ENCODE measurements at regions not wholly inside any gene's neighbourhood (a gene's known extent, or its start where the extent isn't known, plus 50 kb on each side); places are given as distances from the start of the nearest gene placed in this dataset.
A peak's percentile ranks its signal among the peaks of the same experiment; 100 is the strongest.

DNA sequence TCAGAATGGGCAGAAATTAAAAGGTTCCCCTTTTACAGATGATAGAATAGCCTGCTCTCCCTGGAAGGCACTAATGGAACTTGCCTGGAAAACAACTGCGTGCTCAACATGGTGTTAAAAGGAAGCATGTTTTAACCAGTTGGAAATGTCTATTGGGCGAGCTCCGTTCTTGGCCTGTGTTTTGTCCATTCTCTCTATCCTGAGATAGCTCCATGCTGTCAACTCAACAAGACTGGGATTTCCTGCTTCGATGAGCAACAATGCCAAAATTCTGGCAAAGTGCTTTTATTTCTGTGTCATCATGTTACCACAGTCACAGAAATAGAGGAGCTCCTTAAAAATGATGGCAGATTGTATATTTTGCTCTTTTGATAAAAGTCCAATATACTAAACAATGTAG lies 198.3 kb downstream of the PLK2 start:
- DNase-seq = no peak
- no peak overlapping the region for H3K27ac Mint-ChIP-seq (ENCODE audit: unreplicated experiment)
- intact Hi-C loops (cut with micrococcal nuclease; ENCODE audit: unreplicated experiment) = no loop called here
- CTCF ChIA-PET = no interaction called here
- no peaks in the 10 kb centered on the region for H3K9me3 Mint-ChIP-seq (ENCODE audit: low read depth, unreplicated experiment)
- BruUV-seq (replicated peaks) = no TSS peak
- H3K27me3 Mint-ChIP-seq (ENCODE audit: unreplicated experiment) = no peaks in the 10 kb centered on the region
- no peaks in the 10 kb centered on the region for H3K36me3 Mint-ChIP-seq (ENCODE audit: insufficient read depth, unreplicated experiment)
- no peak overlapping the region for H3K4me3 Mint-ChIP-seq (ENCODE audit: low read depth, unreplicated experiment)
- TF ChIP-seq CTCF (IDR thresholded peaks at IDR 0.05; ENCODE audit: unreplicated experiment) = no peak
- peaks cover 15% of the 10 kb centered on the region for H3K4me1 Mint-ChIP-seq (ENCODE audit: low read depth, unreplicated experiment)

GRCh38 chr5:58260243-58260642 lies 199.6 kb downstream of the PLK2 start:
- peak overlapping the region; percentile 43 for H3K4me3 Mint-ChIP-seq (ENCODE audit: low read depth, unreplicated experiment)
- CTCF ChIA-PET = interaction anchor here (0.7 kb wide), 1 partner anchor 325 kb away, joined by 4 read pairs; no protein-coding TSS in a partner anchor
- H3K4me1 Mint-ChIP-seq (ENCODE audit: low read depth, unreplicated experiment) = peaks cover 15% of the 10 kb centered on the region

DNA sequence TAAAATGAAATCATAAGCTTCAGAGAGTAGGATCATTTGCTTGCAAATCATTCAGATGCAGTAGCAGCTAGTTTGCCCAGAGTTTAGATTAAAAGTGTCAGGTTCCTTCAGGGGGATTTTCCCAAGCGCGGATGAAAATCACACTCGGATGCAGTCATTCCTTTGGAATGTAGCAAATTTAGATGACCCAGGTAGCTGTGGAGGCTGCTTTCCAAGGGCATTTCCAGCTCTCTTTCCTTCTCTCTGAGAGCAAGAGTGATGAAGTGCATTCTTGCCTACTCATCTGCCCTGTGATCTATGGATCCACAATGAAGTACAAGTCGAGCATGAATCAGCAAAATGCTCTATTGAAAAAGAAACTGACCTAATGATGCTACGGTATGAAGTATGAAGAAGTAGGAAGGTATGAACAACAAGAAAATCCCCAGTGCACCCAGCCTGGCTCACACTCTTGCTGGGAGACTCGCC lies 200.2 kb downstream of the PLK2 start:
- Mint-ChIP-seq H3K27ac (ENCODE audit: unreplicated experiment) (peak overlapping the region; percentile 81), H3K9me3 (ENCODE audit: low read depth, unreplicated experiment) (no peaks in the 10 kb centered on the region), H3K4me3 (ENCODE audit: low read depth, unreplicated experiment) (peak overlapping the region; percentile 43), H3K36me3 (ENCODE audit: insufficient read depth, unreplicated experiment) (no peaks in the 10 kb centered on the region), H3K4me1 (ENCODE audit: low read depth, unreplicated experiment) (peaks cover 15% of the 10 kb centered on the region), H3K27me3 (ENCODE audit: unreplicated experiment) (no peaks in the 10 kb centered on the region)
- TF ChIP-seq CTCF (IDR thresholded peaks at IDR 0.05; ENCODE audit: unreplicated experiment) = no peak
- BruUV-seq (replicated peaks) = no TSS peak
- CTCF ChIA-PET = no interaction called here
- intact Hi-C loops (cut with micrococcal nuclease; ENCODE audit: unreplicated experiment) = loop anchor here (5.0 kb wide), 1 partner anchor 72 kb away; no protein-coding TSS in a partner anchor
- peak; percentile 57 for DNase-seq

More at GRCh38 chr5:58260243-58260642, 199.6 kb downstream of the PLK2 start:
- no peaks in the 10 kb centered on the region for H3K27me3 Mint-ChIP-seq (ENCODE audit: unreplicated experiment)
- intact Hi-C loops (cut with micrococcal nuclease; ENCODE audit: unreplicated experiment) = no loop called here
- no peak for DNase-seq
- H3K36me3 Mint-ChIP-seq (ENCODE audit: insufficient read depth, unreplicated experiment) = no peaks in the 10 kb centered on the region
- H3K27ac Mint-ChIP-seq (ENCODE audit: unreplicated experiment) = peak overlapping the region; percentile 81
- no TSS peak for BruUV-seq (replicated peaks)
- H3K9me3 Mint-ChIP-seq (ENCODE audit: low read depth, unreplicated experiment) = no peaks in the 10 kb centered on the region
- TF ChIP-seq CTCF (IDR thresholded peaks at IDR 0.05; ENCODE audit: unreplicated experiment) = no peak

DNA sequence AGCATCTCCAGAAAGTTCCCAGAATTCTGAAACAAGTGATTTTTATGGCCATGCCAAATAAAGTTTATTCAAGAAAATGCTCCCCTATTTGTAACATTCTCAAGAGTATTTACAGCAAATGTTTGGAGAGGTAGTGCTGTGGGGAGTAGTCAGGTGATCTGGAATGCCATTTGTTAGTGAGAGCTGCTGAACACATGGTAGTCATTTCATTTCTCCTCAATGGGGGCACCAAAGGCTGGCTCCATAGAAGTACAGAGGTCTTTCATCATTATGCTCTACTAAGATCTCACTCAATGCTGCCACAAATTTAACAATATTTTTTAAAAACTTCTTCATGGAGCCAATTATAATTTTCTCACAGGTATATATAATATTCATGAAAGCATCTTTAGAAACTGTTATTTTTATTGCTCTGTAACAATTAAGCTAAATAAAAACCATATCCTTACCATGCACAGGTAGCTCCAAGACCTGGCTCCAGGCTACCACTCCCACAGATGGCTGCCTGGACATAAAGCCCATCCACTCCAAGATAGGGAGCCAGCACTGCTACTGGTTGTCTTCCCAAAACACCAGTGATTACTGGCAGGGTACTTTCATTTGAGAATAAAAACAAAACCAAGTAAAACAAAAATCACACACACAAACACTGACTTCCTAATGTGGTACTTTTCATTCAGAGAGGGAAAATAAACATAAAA lies 200.8 kb downstream of the PLK2 start:
- BruUV-seq (replicated peaks) = TSS peak; percentile 86
- no peaks in the 10 kb centered on the region for H3K9me3 Mint-ChIP-seq (ENCODE audit: low read depth, unreplicated experiment)
- intact Hi-C loops (cut with micrococcal nuclease; ENCODE audit: unreplicated experiment) = loop anchor here (5.0 kb wide), 1 partner anchor 72 kb away; no protein-coding TSS in a partner anchor
- H3K4me3 Mint-ChIP-seq (ENCODE audit: low read depth, unreplicated experiment) = peak overlapping the region; percentile 43
- H3K27ac Mint-ChIP-seq (ENCODE audit: unreplicated experiment) = peak overlapping the region; percentile 81
- CTCF ChIA-PET = no interaction called here
- no peaks in the 10 kb centered on the region for H3K36me3 Mint-ChIP-seq (ENCODE audit: insufficient read depth, unreplicated experiment)
- H3K4me1 Mint-ChIP-seq (ENCODE audit: low read depth, unreplicated experiment) = peaks cover 15% of the 10 kb centered on the region
- no peaks in the 10 kb centered on the region for H3K27me3 Mint-ChIP-seq (ENCODE audit: unreplicated experiment)
- TF ChIP-seq CTCF (IDR thresholded peaks at IDR 0.05; ENCODE audit: unreplicated experiment) = no peak
- DNase-seq = no peak
